ENCODE measurements at regions not wholly inside any gene's neighbourhood (a gene's known extent, or its start where the extent isn't known, plus 50 kb on each side); places are given as distances from the start of the nearest gene placed in this dataset.
"Not testable (repeated sequence)": the region's sequence is repeated elsewhere in the genome, so short reads cannot be mapped to it uniquely, and the experiment has no call there.

GRCh38 chr22:16534408-16535206, 58.0 kb downstream of the CCT8L2 start:
- not testable (repeated sequence) for H3K27ac Mint-ChIP-seq; H3K27me3 Mint-ChIP-seq (ENCODE audit: low read depth, poor library complexity); H3K36me3 Mint-ChIP-seq (ENCODE audit: low read depth); H3K4me1 Mint-ChIP-seq; DNase-seq; H3K4me3 Mint-ChIP-seq
- peaks cover 41% of the 10 kb centered on the region for H3K9me3 Mint-ChIP-seq

GRCh38 chr22:16531666-16532065, 60.9 kb downstream of the CCT8L2 start:
- not testable (repeated sequence) for H3K27ac Mint-ChIP-seq; H3K27me3 Mint-ChIP-seq (ENCODE audit: low read depth, poor library complexity); DNase-seq; H3K36me3 Mint-ChIP-seq (ENCODE audit: low read depth); H3K4me1 Mint-ChIP-seq; H3K4me3 Mint-ChIP-seq
- H3K9me3 Mint-ChIP-seq = peaks cover 55% of the 10 kb centered on the region

- not testable (repeated sequence) for DNase-seq; H3K4me1 Mint-ChIP-seq; H3K4me3 Mint-ChIP-seq; H3K27me3 Mint-ChIP-seq (ENCODE audit: low read depth, poor library complexity); H3K27ac Mint-ChIP-seq; H3K36me3 Mint-ChIP-seq (ENCODE audit: low read depth)
- peaks cover 63% of the 10 kb centered on the region for H3K9me3 Mint-ChIP-seq
Observed at GRCh38 chr22:16529331-16529730, 63.3 kb downstream of the CCT8L2 start.

- not testable (repeated sequence) for H3K27me3 Mint-ChIP-seq (ENCODE audit: low read depth, poor library complexity); H3K27ac Mint-ChIP-seq; H3K4me1 Mint-ChIP-seq; H3K36me3 Mint-ChIP-seq (ENCODE audit: low read depth); H3K4me3 Mint-ChIP-seq; DNase-seq
- H3K9me3 Mint-ChIP-seq = peaks cover 60% of the 10 kb centered on the region
Observed at GRCh38 chr22:16527753-16528152, 64.9 kb downstream of the CCT8L2 start.

GRCh38 chr22:16526891-16527290, 65.7 kb downstream of the CCT8L2 start:
- H3K9me3 Mint-ChIP-seq = peaks cover 55% of the 10 kb centered on the region
- H3K4me3 Mint-ChIP-seq; H3K27ac Mint-ChIP-seq; H3K4me1 Mint-ChIP-seq; H3K36me3 Mint-ChIP-seq (ENCODE audit: low read depth); H3K27me3 Mint-ChIP-seq (ENCODE audit: low read depth, poor library complexity); DNase-seq: not testable (repeated sequence)

All from nephron progenitor cell (in vitro differentiated cells).